MM.1S (cell line): ENCODE measurements at regions not wholly inside any gene's neighbourhood (a gene's known extent, or its start where the extent isn't known, plus 50 kb on each side); places are given as distances from the start of the nearest gene placed in this dataset.

ENCODE experiments used
- DNase-seq: peaks from one replicate; pipeline ENCODE4 v3.0.0-alpha.2; 2015
- H2AFZ ChIP-seq: fragments of 300-600 bp; sonication (generic); 2 replicates; pipeline ENCODE4 v1.6.0; 2016; ENCODE audit warnings: antibody characterized with exemption, low read length
- H3F3A ChIP-seq: fragments of 300-600 bp; sonication (generic); 2 replicates; pipeline ENCODE4 v1.6.1; 2016; ENCODE audit warnings: mild to moderate bottlenecking, antibody characterized with exemption, low read length, moderate library complexity, mixed read lengths; ENCODE audit not compliant: insufficient read depth
- H3K27ac ChIP-seq: fragments of 300-600 bp; sonication (generic); 2 replicates; pipeline ENCODE4 v1.5.1; 2016; ENCODE audit warnings: mild to moderate bottlenecking, low read length
- H3K27me3 ChIP-seq: fragments of 300-600 bp; sonication (generic); replicated peaks from 2 replicates; pipeline ENCODE4 v1.6.0; 2016; ENCODE audit warnings: low read length; ENCODE audit not compliant: insufficient read depth
- H3K36me3 ChIP-seq: fragments of 300-600 bp; sonication (generic); replicated peaks from 2 replicates; pipeline ENCODE4 v1.6.1; 2016; ENCODE audit warnings: mild to moderate bottlenecking, low read length, mixed read lengths; ENCODE audit not compliant: insufficient read depth
- H3K4me1 ChIP-seq: fragments of 300-600 bp; sonication (generic); 2 replicates; pipeline ENCODE4 v1.6.1; 2016; ENCODE audit warnings: low read length, mixed read lengths
- H3K4me2 ChIP-seq: fragments of 300-600 bp; sonication (generic); 2 replicates; pipeline ENCODE4 v1.6.0; 2016; ENCODE audit warnings: low read depth, low read length
- H3K4me3 ChIP-seq: fragments of 300-600 bp; sonication (generic); 2 replicates; pipeline ENCODE4 v1.5.1; 2016; ENCODE audit warnings: low read length, mixed read lengths
- H3K79me2 ChIP-seq: fragments of 300-600 bp; sonication (generic); 2 replicates; pipeline ENCODE4 v1.6.1; 2016; ENCODE audit warnings: mixed run types, low read length, mixed read lengths
- H3K9ac ChIP-seq: fragments of 300-600 bp; sonication (generic); 2 replicates; pipeline ENCODE4 v1.6.1; 2016; ENCODE audit warnings: low read length, mixed read lengths
- H3K9me2 ChIP-seq: fragments of 300-600 bp; sonication (generic); replicated peaks from 2 replicates; pipeline ENCODE4 v1.6.1; 2016; ENCODE audit warnings: mild to moderate bottlenecking, low read length, mixed read lengths; ENCODE audit not compliant: insufficient read depth
- H3K9me3 ChIP-seq: fragments of 300-600 bp; sonication (generic); replicated peaks from 2 replicates; pipeline ENCODE4 v1.6.1; 2016; ENCODE audit warnings: mild to moderate bottlenecking, low read length, mixed read lengths; ENCODE audit not compliant: insufficient read depth
- H4K20me1 ChIP-seq: fragments of 300-600 bp; sonication (generic); 2 replicates; pipeline ENCODE4 v1.6.1; 2016; ENCODE audit warnings: mild to moderate bottlenecking, low read length, moderate library complexity, mixed read lengths; ENCODE audit not compliant: insufficient read depth
- CTCF ChIP-seq: fragments of 300-600 bp; sonication (generic); IDR thresholded peaks from 2 replicates; pipeline ENCODE4 v1.5.1; 2016; ENCODE audit warnings: antibody characterized with exemption, low read length, mixed read lengths
- EZH2 ChIP-seq: fragments of 300-600 bp; sonication (generic); optimal IDR thresholded peaks from 2 replicates; pipeline ENCODE3; 2017; ENCODE audit warnings: low read depth, mild to moderate bottlenecking, antibody characterized with exemption, low read length, mixed read lengths
- EZH2phosphoT487 ChIP-seq: fragments of 300-600 bp; sonication (generic); IDR thresholded peaks from 2 replicates; pipeline ENCODE4 v1.6.1; 2018; ENCODE audit warnings: antibody characterized with exemption, low read length

GRCh38 chr11:26842478-26843282 is 120.8 kb upstream of the SLC5A12 start:
- no peak overlapping the region for H3K4me2 ChIP-seq
- no peak for DNase-seq
- TF ChIP-seq EZH2phosphoT487 (no peak), EZH2 (no peak), CTCF (no peak)

GRCh38 chr11:26843539-26843938 is 121.7 kb upstream of the SLC5A12 start:
- Histone ChIP-seq H2AFZ (no peak overlapping the region), H3K4me3 (no peak overlapping the region), H3K27ac (no peak overlapping the region), H3K9me2 (no peaks in the 10 kb centered on the region), H3K9me3 (no peaks in the 10 kb centered on the region), H3K4me2 (no peak overlapping the region), H3K79me2 (no peaks in the 10 kb centered on the region), H3K27me3 (no peaks in the 10 kb centered on the region), H4K20me1 (no peaks in the 10 kb centered on the region), H3K9ac (no peak overlapping the region), H3K36me3 (no peaks in the 10 kb centered on the region), H3K4me1 (no peaks in the 10 kb centered on the region), H3F3A (no peaks in the 10 kb centered on the region)
- TF ChIP-seq EZH2phosphoT487 (no peak), CTCF (no peak), EZH2 (no peak)
- no peak for DNase-seq

More at GRCh38 chr11:26842478-26843282, 120.8 kb upstream of the SLC5A12 start:
- no peaks in the 10 kb centered on the region for H3K79me2 ChIP-seq
- H3K4me1 ChIP-seq, result no peaks in the 10 kb centered on the region
- no peak overlapping the region for H3K9ac ChIP-seq
- no peaks in the 10 kb centered on the region for H4K20me1 ChIP-seq
- H3K27ac ChIP-seq, result no peak overlapping the region
- H3F3A ChIP-seq, result no peaks in the 10 kb centered on the region
- no peak overlapping the region for H3K4me3 ChIP-seq
- H3K9me2 ChIP-seq, result no peaks in the 10 kb centered on the region
- no peaks in the 10 kb centered on the region for H3K36me3 ChIP-seq
- no peaks in the 10 kb centered on the region for H3K9me3 ChIP-seq
- no peaks in the 10 kb centered on the region for H3K27me3 ChIP-seq
- H2AFZ ChIP-seq, result no peak overlapping the region

- H3K4me2 ChIP-seq, result no peak overlapping the region
- DNase-seq, result no peak
- no peaks in the 10 kb centered on the region for H4K20me1 ChIP-seq
- no peak for TF ChIP-seq CTCF
- TF ChIP-seq EZH2phosphoT487, result no peak
- no peak for TF ChIP-seq EZH2
- no peaks in the 10 kb centered on the region for H3K79me2 ChIP-seq
- no peaks in the 10 kb centered on the region for H3K9me2 ChIP-seq
- H3K4me1 ChIP-seq, result no peaks in the 10 kb centered on the region
- no peak overlapping the region for H3K4me3 ChIP-seq
- no peak overlapping the region for H2AFZ ChIP-seq
- H3K27ac ChIP-seq, result no peak overlapping the region
- H3K9ac ChIP-seq, result no peak overlapping the region
- H3K36me3 ChIP-seq, result no peaks in the 10 kb centered on the region
- no peaks in the 10 kb centered on the region for H3F3A ChIP-seq
- no peaks in the 10 kb centered on the region for H3K27me3 ChIP-seq
- no peaks in the 10 kb centered on the region for H3K9me3 ChIP-seq
These were observed 123.1 kb upstream of the SLC5A12 start for GRCh38 chr11:26844963-26845362.
